ENCODE measurements at regions not wholly inside any gene's neighbourhood (a gene's known extent, or its start where the extent isn't known, plus 50 kb on each side); places are given as distances from the start of the nearest gene placed in this dataset.

DNA sequence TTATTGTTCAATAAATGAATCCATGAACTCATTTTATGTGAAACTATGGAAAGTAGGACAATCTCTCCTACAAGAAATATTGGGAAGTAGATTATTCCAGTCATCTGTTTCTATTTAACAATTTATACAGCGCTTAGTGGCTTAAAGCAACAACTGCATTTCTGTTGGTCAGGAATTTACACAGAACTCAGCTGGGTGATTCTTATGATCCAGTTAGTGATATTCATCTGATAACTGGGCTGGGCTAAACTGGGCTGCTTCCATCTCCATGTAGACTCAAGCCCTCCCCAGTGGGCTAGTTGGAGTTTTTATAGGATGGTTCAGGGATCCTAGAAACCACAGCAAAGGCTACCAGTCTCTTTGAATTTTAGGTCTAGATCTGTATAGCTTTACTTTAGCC, 497.9 kb upstream of the NEGR1 start:
- H3K36me3 ChIP-seq, result no peaks in the 10 kb centered on the region
- 81 to 84% methylated on average over 1 of the region's 1 CpG for WGBS, 2 donors
- DNase-seq, result no peak
- no peak overlapping the region for H3K4me3 ChIP-seq
- no peaks in the 10 kb centered on the region for H3K4me1 ChIP-seq
- no peak for FAIRE-seq
- H3K9me3 ChIP-seq, result no peaks in the 10 kb centered on the region
- intact Hi-C loops (cut with DNase I), result no loop called here
- no peak for ATAC-seq
- TF ChIP-seq CTCF (IDR thresholded peaks at IDR 0.05), result no peak
- no peak overlapping the region for H3K27ac ChIP-seq
- no peaks in the 10 kb centered on the region for H3K27me3 ChIP-seq

DNA sequence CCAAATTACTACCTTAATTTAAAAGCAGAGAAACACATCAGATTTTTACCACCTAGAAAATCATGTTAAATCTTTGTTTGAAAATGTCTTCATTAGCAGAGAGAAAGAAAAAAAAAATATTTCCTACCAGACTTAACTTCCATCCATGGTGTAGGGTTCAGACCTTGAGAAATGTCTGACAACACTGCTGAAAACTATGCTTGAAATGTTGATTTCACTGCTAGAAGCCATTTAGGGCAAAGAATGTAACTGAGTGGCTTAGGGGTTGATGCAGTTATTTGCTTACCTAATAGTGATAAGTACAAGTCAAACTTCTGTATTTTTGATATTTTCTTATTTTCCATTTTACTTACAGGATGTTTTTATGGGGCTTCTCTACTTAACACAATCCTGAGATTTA, 495.6 kb upstream of the NEGR1 start:
- no peak overlapping the region for H3K27ac ChIP-seq
- no peaks in the 10 kb centered on the region for H3K9me3 ChIP-seq
- TF ChIP-seq CTCF (IDR thresholded peaks at IDR 0.05), result no peak
- no peaks in the 10 kb centered on the region for H3K27me3 ChIP-seq
- FAIRE-seq, result no peak
- ATAC-seq, result no peak
- H3K36me3 ChIP-seq, result no peaks in the 10 kb centered on the region
- no peak overlapping the region for H3K4me3 ChIP-seq
- no peak for DNase-seq
- intact Hi-C loops (cut with DNase I), result no loop called here
- H3K4me1 ChIP-seq, result no peaks in the 10 kb centered on the region

- no peak overlapping the region for H3K4me3 ChIP-seq
- H3K9me3 ChIP-seq, result no peaks in the 10 kb centered on the region
- 47 to 52% methylated on average over 2 of the region's 2 CpGs for WGBS, 2 donors
- H3K36me3 ChIP-seq, result no peaks in the 10 kb centered on the region
- DNase-seq, result no peak
- intact Hi-C loops (cut with DNase I), result no loop called here
- TF ChIP-seq CTCF (IDR thresholded peaks at IDR 0.05), result no peak
- no peak overlapping the region for H3K27ac ChIP-seq
- H3K27me3 ChIP-seq, result no peaks in the 10 kb centered on the region
- ATAC-seq, result no peak
- H3K4me1 ChIP-seq, result no peaks in the 10 kb centered on the region
- no peak for FAIRE-seq
These were observed 481.1 kb upstream of the NEGR1 start for GRCh38 chr1:72763481-72763880.

DNA sequence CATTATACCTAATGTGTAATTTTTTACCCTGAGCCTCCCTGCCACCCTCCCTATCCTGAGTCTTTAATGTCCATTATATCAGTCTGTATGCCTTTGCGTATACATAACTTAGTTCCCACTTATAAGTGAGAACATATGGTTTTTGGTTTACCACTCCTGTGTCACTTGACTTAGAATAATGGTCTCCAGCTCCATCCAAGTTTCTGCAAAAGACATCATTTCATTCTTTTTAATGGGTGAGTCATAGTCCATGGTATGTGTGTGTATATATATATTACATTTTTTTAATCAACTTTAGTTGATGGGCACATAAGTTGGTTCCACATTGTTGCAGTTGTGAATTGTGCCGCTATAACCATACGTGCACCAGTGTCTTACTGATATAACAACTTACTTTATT, 477.1 kb upstream of the NEGR1 start:
- intact Hi-C loops (cut with DNase I), result no loop called here
- H3K9me3 ChIP-seq, result no peaks in the 10 kb centered on the region
- H3K27ac ChIP-seq, result no peak overlapping the region
- TF ChIP-seq CTCF (IDR thresholded peaks at IDR 0.05), result no peak
- 60 to 70% methylated on average over 3 of the region's 3 CpGs for WGBS, 2 donors
- no peaks in the 10 kb centered on the region for H3K4me1 ChIP-seq
- no peak for ATAC-seq
- H3K4me3 ChIP-seq, result no peak overlapping the region
- H3K36me3 ChIP-seq, result no peaks in the 10 kb centered on the region
- DNase-seq, result no peak
- FAIRE-seq, result no peak
- no peaks in the 10 kb centered on the region for H3K27me3 ChIP-seq

DNA sequence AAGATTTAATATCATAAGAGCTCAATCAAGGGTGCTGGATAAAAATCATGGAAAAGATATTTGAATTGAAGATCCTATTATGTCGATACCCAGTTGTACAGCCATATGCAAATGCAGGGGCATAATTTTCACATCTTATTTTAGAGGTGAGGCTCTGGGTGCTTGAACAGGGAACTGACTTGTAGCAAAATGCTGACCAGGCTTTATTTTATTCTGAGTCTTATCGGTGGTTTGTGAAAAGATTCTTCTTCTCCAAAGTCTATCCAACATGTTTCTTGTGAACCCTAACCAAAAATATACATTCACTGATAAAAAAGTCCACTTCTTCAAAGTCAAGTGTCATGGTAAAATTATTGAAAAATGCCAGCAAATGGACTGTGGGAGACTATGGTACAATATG, 475.5 kb upstream of the NEGR1 start:
- intact Hi-C loops (cut with DNase I), result no loop called here

More for the DNA sequence above, 475.5 kb upstream of the NEGR1 start:
- H3K4me3 ChIP-seq, result no peak overlapping the region
- 79 to 86% methylated on average over 2 of the region's 2 CpGs for WGBS, 2 donors
- no peaks in the 10 kb centered on the region for H3K9me3 ChIP-seq
- no peaks in the 10 kb centered on the region for H3K4me1 ChIP-seq
- H3K27ac ChIP-seq, result no peak overlapping the region
- no peaks in the 10 kb centered on the region for H3K36me3 ChIP-seq
- FAIRE-seq, result no peak
- no peaks in the 10 kb centered on the region for H3K27me3 ChIP-seq
- TF ChIP-seq CTCF (IDR thresholded peaks at IDR 0.05), result no peak
- DNase-seq, result no peak
- ATAC-seq, result no peak

All from pancreas (tissue), 10 donors.